ENCODE measurements at regions not wholly inside any gene's neighbourhood (a gene's known extent, or its start where the extent isn't known, plus 50 kb on each side); places are given as distances from the start of the nearest gene placed in this dataset.
"Not testable (repeated sequence)": the region's sequence is repeated elsewhere in the genome, so short reads cannot be mapped to it uniquely, and the experiment has no call there.

GRCh38 chr2:111400598-111401253, 280.0 kb downstream of the BCL2L11 start:
- not testable (repeated sequence) for DNase-seq (ENCODE audit: low spot score)

- not testable (repeated sequence) for DNase-seq (ENCODE audit: low spot score)
Measured at GRCh38 chr2:111401270-111402140, 280.8 kb downstream of the BCL2L11 start.

GRCh38 chr2:111402450-111402849, 281.7 kb downstream of the BCL2L11 start:
- not testable (repeated sequence) for DNase-seq (ENCODE audit: low spot score)

- DNase-seq (ENCODE audit: low spot score), result not testable (repeated sequence)
Measured at GRCh38 chr2:111403287-111403686, 282.6 kb downstream of the BCL2L11 start.

GRCh38 chr2:111406616-111407015, 285.9 kb downstream of the BCL2L11 start:
- DNase-seq (ENCODE audit: low spot score), result not testable (repeated sequence)

GRCh38 chr2:111407632-111408194, 287.0 kb downstream of the BCL2L11 start:
- DNase-seq (ENCODE audit: low spot score), result not testable (repeated sequence)

- not testable (repeated sequence) for DNase-seq (ENCODE audit: low spot score)
Measured at GRCh38 chr2:111410868-111411406, 290.2 kb downstream of the BCL2L11 start.

GRCh38 chr2:111411867-111412681, 291.4 kb downstream of the BCL2L11 start:
- DNase-seq (ENCODE audit: low spot score), result not testable (repeated sequence)

- DNase-seq (ENCODE audit: low spot score), result not testable (repeated sequence)
Measured at GRCh38 chr2:111412841-111413650, 292.3 kb downstream of the BCL2L11 start.

- DNase-seq (ENCODE audit: low spot score), result not testable (repeated sequence)
Measured at GRCh38 chr2:111413950-111414349, 293.2 kb downstream of the BCL2L11 start.

- DNase-seq (ENCODE audit: low spot score), result not testable (repeated sequence)
Measured at GRCh38 chr2:111415765-111416743, 295.3 kb downstream of the BCL2L11 start.

GRCh38 chr2:111417026-111417425, 296.3 kb downstream of the BCL2L11 start:
- DNase-seq (ENCODE audit: low spot score), result not testable (repeated sequence)

GRCh38 chr2:111418091-111418875, 297.6 kb downstream of the BCL2L11 start:
- not testable (repeated sequence) for DNase-seq (ENCODE audit: low spot score)

- DNase-seq (ENCODE audit: low spot score), result not testable (repeated sequence)
Measured at GRCh38 chr2:111420074-111420473, 299.4 kb downstream of the BCL2L11 start.

GRCh38 chr2:111420835-111421234, 300.1 kb downstream of the BCL2L11 start:
- not testable (repeated sequence) for DNase-seq (ENCODE audit: low spot score)

- DNase-seq (ENCODE audit: low spot score), result not testable (repeated sequence)
Measured at GRCh38 chr2:111421949-111422348, 301.2 kb downstream of the BCL2L11 start.

- DNase-seq (ENCODE audit: low spot score), result not testable (repeated sequence)
Measured at GRCh38 chr2:111422562-111422961, 301.8 kb downstream of the BCL2L11 start.

- not testable (repeated sequence) for DNase-seq (ENCODE audit: low spot score)
Measured at GRCh38 chr2:111423184-111423583, 302.5 kb downstream of the BCL2L11 start.

Measured in pons (tissue), 1 donor.